ENCODE measurements at regions not wholly inside any gene's neighbourhood (a gene's known extent, or its start where the extent isn't known, plus 50 kb on each side); places are given as distances from the start of the nearest gene placed in this dataset.
"Not testable (repeated sequence)": the region's sequence is repeated elsewhere in the genome, so short reads cannot be mapped to it uniquely, and the experiment has no call there.

- peaks cover 5% of the 10 kb centered on the region for H3K9me3 Mint-ChIP-seq (ENCODE audit: unreplicated experiment)
- no peaks in the 10 kb centered on the region for H3K27me3 Mint-ChIP-seq (ENCODE audit: low read depth, unreplicated experiment)
- no peak for TF ChIP-seq EZH2 (IDR thresholded peaks at IDR 0.05; ENCODE audit: insufficient read depth, low read length)
- TF ChIP-seq CTCF (IDR thresholded peaks at IDR 0.05; ENCODE audit: insufficient read depth, low read depth, low read length): no peak
- H3K36me3 ChIP-seq (ENCODE audit: insufficient read depth, low read length): no peaks in the 10 kb centered on the region
- no peaks in the 10 kb centered on the region for H3K9me3 ChIP-seq (ENCODE audit: insufficient read depth, low read depth, low read length)
- H3K27ac Mint-ChIP-seq (ENCODE audit: unreplicated experiment): peak overlapping the region; percentile 27
- no peaks in the 10 kb centered on the region for H4K20me1 ChIP-seq (ENCODE audit: insufficient read depth, low read length)
- H3K4me1 ChIP-seq (ENCODE audit: insufficient read depth, low read length): peaks cover 5% of the 10 kb centered on the region
- FAIRE-seq: no peak
- H3K4me1 Mint-ChIP-seq (ENCODE audit: low read depth, unreplicated experiment): peaks cover 12% of the 10 kb centered on the region
- H3K36me3 Mint-ChIP-seq (ENCODE audit: low read depth, unreplicated experiment): peaks cover 4% of the 10 kb centered on the region
- no peaks in the 10 kb centered on the region for H3K79me2 ChIP-seq (ENCODE audit: insufficient read depth, low read length)
- H3K4me2 ChIP-seq (ENCODE audit: low read length): peak overlapping the region; percentile 41
- H2AFZ ChIP-seq (ENCODE audit: low read depth, low read length): peak overlapping the region; percentile 30
- no peak overlapping the region for H3K9ac ChIP-seq (ENCODE audit: low read length)
- H3K4me3 Mint-ChIP-seq (ENCODE audit: unreplicated experiment): no peak overlapping the region
- H3K27me3 ChIP-seq (ENCODE audit: insufficient read depth, low read length): no peaks in the 10 kb centered on the region
- peak overlapping the region; percentile 53 for H3K27ac ChIP-seq (ENCODE audit: low read depth, low read length)
- peak; percentile 82 for DNase-seq (ENCODE audit: low read depth)
- no peak overlapping the region for H3K4me3 ChIP-seq (ENCODE audit: insufficient read depth, low read depth, low read length)
Measured at GRCh38 chr3:112699436-112699978, 58.6 kb upstream of the CCDC80 start.

GRCh38 chr3:112698442-112698841 lies 57.5 kb upstream of the CCDC80 start:
- not testable (repeated sequence) for H4K20me1 ChIP-seq (ENCODE audit: insufficient read depth, low read length); H3K4me1 ChIP-seq (ENCODE audit: insufficient read depth, low read length); H3K9ac ChIP-seq (ENCODE audit: low read length); H3K27ac Mint-ChIP-seq (ENCODE audit: unreplicated experiment); H3K36me3 ChIP-seq (ENCODE audit: insufficient read depth, low read length); H3K79me2 ChIP-seq (ENCODE audit: insufficient read depth, low read length); H3K27me3 Mint-ChIP-seq (ENCODE audit: low read depth, unreplicated experiment); H3K4me3 Mint-ChIP-seq (ENCODE audit: unreplicated experiment); H3K4me3 ChIP-seq (ENCODE audit: insufficient read depth, low read depth, low read length); H3K27ac ChIP-seq (ENCODE audit: low read depth, low read length); H3K36me3 Mint-ChIP-seq (ENCODE audit: low read depth, unreplicated experiment); H3K9me3 ChIP-seq (ENCODE audit: insufficient read depth, low read depth, low read length); H2AFZ ChIP-seq (ENCODE audit: low read depth, low read length); H3K4me2 ChIP-seq (ENCODE audit: low read length); H3K27me3 ChIP-seq (ENCODE audit: insufficient read depth, low read length); FAIRE-seq; DNase-seq (ENCODE audit: low read depth)
- Mint-ChIP-seq H3K4me1 (ENCODE audit: low read depth, unreplicated experiment) (peaks cover 15% of the 10 kb centered on the region), H3K9me3 (ENCODE audit: unreplicated experiment) (peaks cover 14% of the 10 kb centered on the region)

- H3K4me2 ChIP-seq (ENCODE audit: low read length); H3K4me3 Mint-ChIP-seq (ENCODE audit: unreplicated experiment); H3K79me2 ChIP-seq (ENCODE audit: insufficient read depth, low read length); H3K27ac ChIP-seq (ENCODE audit: low read depth, low read length); H3K9me3 ChIP-seq (ENCODE audit: insufficient read depth, low read depth, low read length); H3K27me3 Mint-ChIP-seq (ENCODE audit: low read depth, unreplicated experiment); H3K4me3 ChIP-seq (ENCODE audit: insufficient read depth, low read depth, low read length); H3K27ac Mint-ChIP-seq (ENCODE audit: unreplicated experiment); H2AFZ ChIP-seq (ENCODE audit: low read depth, low read length); H3K27me3 ChIP-seq (ENCODE audit: insufficient read depth, low read length); FAIRE-seq; DNase-seq (ENCODE audit: low read depth); H4K20me1 ChIP-seq (ENCODE audit: insufficient read depth, low read length); H3K36me3 ChIP-seq (ENCODE audit: insufficient read depth, low read length); H3K4me1 ChIP-seq (ENCODE audit: insufficient read depth, low read length); H3K9ac ChIP-seq (ENCODE audit: low read length): not testable (repeated sequence)
- Mint-ChIP-seq H3K36me3 (ENCODE audit: low read depth, unreplicated experiment) (peaks cover 11% of the 10 kb centered on the region), H3K4me1 (ENCODE audit: low read depth, unreplicated experiment) (peaks cover 20% of the 10 kb centered on the region), H3K9me3 (ENCODE audit: unreplicated experiment) (peaks cover 18% of the 10 kb centered on the region)
Measured at GRCh38 chr3:112696244-112696643, 55.3 kb upstream of the CCDC80 start.

- H3K27ac Mint-ChIP-seq (ENCODE audit: unreplicated experiment); H3K9ac ChIP-seq (ENCODE audit: low read length); H3K36me3 ChIP-seq (ENCODE audit: insufficient read depth, low read length); H3K27me3 ChIP-seq (ENCODE audit: insufficient read depth, low read length); H3K4me3 ChIP-seq (ENCODE audit: insufficient read depth, low read depth, low read length); H3K27me3 Mint-ChIP-seq (ENCODE audit: low read depth, unreplicated experiment); H3K79me2 ChIP-seq (ENCODE audit: insufficient read depth, low read length); H4K20me1 ChIP-seq (ENCODE audit: insufficient read depth, low read length); DNase-seq (ENCODE audit: low read depth); H3K4me3 Mint-ChIP-seq (ENCODE audit: unreplicated experiment); H3K27ac ChIP-seq (ENCODE audit: low read depth, low read length); H3K4me1 ChIP-seq (ENCODE audit: insufficient read depth, low read length); H3K9me3 ChIP-seq (ENCODE audit: insufficient read depth, low read depth, low read length); FAIRE-seq; H3K4me2 ChIP-seq (ENCODE audit: low read length); H2AFZ ChIP-seq (ENCODE audit: low read depth, low read length): not testable (repeated sequence)
- Mint-ChIP-seq H3K9me3 (ENCODE audit: unreplicated experiment) (peaks cover 19% of the 10 kb centered on the region), H3K36me3 (ENCODE audit: low read depth, unreplicated experiment) (peaks cover 11% of the 10 kb centered on the region), H3K4me1 (ENCODE audit: low read depth, unreplicated experiment) (peaks cover 20% of the 10 kb centered on the region)
Measured at GRCh38 chr3:112695377-112696108, 54.6 kb upstream of the CCDC80 start.

GRCh38 chr3:112694906-112695305 lies 54.0 kb upstream of the CCDC80 start:
- not testable (repeated sequence) for H3K4me2 ChIP-seq (ENCODE audit: low read length); H3K79me2 ChIP-seq (ENCODE audit: insufficient read depth, low read length); H3K4me3 ChIP-seq (ENCODE audit: insufficient read depth, low read depth, low read length); H3K27me3 ChIP-seq (ENCODE audit: insufficient read depth, low read length); H3K9ac ChIP-seq (ENCODE audit: low read length); H3K9me3 ChIP-seq (ENCODE audit: insufficient read depth, low read depth, low read length); H3K36me3 ChIP-seq (ENCODE audit: insufficient read depth, low read length); H2AFZ ChIP-seq (ENCODE audit: low read depth, low read length); H3K27ac Mint-ChIP-seq (ENCODE audit: unreplicated experiment); H4K20me1 ChIP-seq (ENCODE audit: insufficient read depth, low read length); H3K27ac ChIP-seq (ENCODE audit: low read depth, low read length); H3K4me1 ChIP-seq (ENCODE audit: insufficient read depth, low read length); DNase-seq (ENCODE audit: low read depth); FAIRE-seq; H3K4me3 Mint-ChIP-seq (ENCODE audit: unreplicated experiment); H3K27me3 Mint-ChIP-seq (ENCODE audit: low read depth, unreplicated experiment)
- H3K4me1 Mint-ChIP-seq (ENCODE audit: low read depth, unreplicated experiment): peaks cover 21% of the 10 kb centered on the region
- peaks cover 19% of the 10 kb centered on the region for H3K9me3 Mint-ChIP-seq (ENCODE audit: unreplicated experiment)
- peaks cover 11% of the 10 kb centered on the region for H3K36me3 Mint-ChIP-seq (ENCODE audit: low read depth, unreplicated experiment)
